NCI-H187 (cell line): ENCODE measurements at regions not wholly inside any gene's neighbourhood (a gene's known extent, or its start where the extent isn't known, plus 50 kb on each side); places are given as distances from the start of the nearest gene placed in this dataset.
"Not testable (repeated sequence)": the region's sequence is repeated elsewhere in the genome, so short reads cannot be mapped to it uniquely, and the experiment has no call there.

Source experiments
- DNase-seq, 2 experiments: peaks; one replicate each; lab custom pipeline; 2025; lab: John Stamatoyannopoulos, UW

GRCh38 chr5:62896121-62896893 lies 317.7 kb downstream of the LRRC70 start:
- no peak for DNase-seq

GRCh38 chr5:62886603-62887315 lies 308.1 kb downstream of the LRRC70 start:
- no peak for DNase-seq

DNA sequence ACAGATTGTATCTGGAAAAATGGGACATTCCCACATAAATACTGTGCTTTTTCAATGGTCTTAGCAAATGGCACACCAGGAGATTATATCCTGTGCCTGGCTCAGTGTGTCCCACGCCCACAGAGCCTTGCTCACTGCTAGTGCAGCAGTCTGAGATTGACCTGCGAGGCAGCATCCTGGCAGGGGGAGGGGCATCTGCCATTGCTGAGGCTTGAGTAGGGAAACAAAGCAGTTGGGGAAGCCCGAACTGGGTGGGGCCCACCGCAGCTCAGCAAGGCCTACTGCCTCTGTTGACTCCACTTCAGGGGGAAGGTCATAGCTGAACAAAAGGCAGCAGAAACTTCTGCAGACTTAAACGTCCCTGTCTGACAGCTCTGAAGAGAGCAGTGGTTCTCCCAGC lies 258.7 kb downstream of the LRRC70 start:
- DNase-seq, result not testable (repeated sequence)

GRCh38 chr5:62829604-62829986 lies 251.0 kb downstream of the LRRC70 start:
- DNase-seq, result no peak

GRCh38 chr5:62828742-62829603 lies 250.4 kb downstream of the LRRC70 start:
- DNase-seq, result no peak

GRCh38 chr5:62825623-62826220 lies 247.1 kb downstream of the LRRC70 start:
- no peak for DNase-seq

DNA sequence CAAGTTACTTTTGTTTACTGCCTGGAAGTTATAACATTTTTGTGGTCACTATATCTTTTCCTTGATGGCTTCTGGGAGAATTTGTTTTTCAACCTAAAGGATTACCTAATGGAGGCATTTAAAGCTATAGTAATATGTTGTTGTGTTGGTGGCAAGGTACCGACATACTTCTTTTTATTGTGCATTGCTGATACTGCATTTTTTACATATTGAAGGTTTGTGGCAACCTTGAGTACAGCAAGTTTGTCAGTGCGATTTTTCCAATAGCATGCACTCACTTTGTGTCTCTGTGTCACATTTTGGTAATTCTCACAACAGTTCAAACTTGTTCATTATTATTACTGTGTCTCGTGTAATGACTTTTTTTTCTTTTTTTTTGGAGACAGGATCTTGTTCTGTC lies 246.3 kb downstream of the LRRC70 start:
- DNase-seq, result no peak

- not testable (repeated sequence) for DNase-seq
Measured at GRCh38 chr5:62817043-62817442, 238.4 kb downstream of the LRRC70 start.

- no peak for DNase-seq
Measured at GRCh38 chr5:62814991-62815390, 236.4 kb downstream of the LRRC70 start.

- no peak for DNase-seq
Measured at GRCh38 chr5:62812621-62813255, 234.1 kb downstream of the LRRC70 start.

DNA sequence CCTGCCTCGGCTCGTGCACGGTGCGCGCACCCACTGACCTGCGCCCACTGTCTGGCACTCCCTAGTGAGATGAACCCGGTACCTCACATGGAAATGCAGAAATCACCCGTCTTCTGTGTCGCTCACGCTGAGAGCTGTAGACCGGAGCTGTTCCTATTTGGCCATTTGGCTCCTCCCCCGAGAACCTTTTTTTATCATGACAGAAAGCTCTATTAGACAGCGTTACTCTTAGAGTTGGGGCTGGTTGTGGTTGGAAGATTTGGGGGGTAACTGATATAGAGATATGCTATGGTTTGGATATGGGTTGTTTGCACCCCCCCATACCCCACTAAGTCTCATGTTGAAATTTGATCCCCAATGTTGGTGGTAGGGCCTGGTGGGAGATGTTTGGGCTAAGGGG lies 226.2 kb downstream of the LRRC70 start:
- not testable (repeated sequence) for DNase-seq

GRCh38 chr5:62795926-62796325 lies 217.3 kb downstream of the LRRC70 start:
- DNase-seq, result no peak

DNA sequence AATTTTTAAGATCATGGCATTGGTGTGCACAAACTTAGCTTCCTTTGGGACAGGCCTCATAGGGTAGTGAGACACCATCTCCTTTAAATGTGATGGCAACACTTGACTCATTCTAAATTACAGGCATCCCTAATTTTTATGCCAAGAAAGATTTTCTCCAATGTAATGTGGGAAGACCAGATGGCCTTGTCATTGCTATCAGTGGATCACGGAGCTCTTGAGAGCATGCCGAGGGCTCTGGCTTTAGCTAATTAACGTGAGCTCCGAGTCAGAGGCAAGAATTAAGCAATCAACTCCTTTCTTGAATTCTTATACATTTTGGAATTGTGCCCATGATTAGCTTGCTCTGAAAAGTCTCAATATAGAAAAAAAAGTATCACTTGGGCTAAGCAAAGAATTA lies 215.8 kb downstream of the LRRC70 start:
- no peak for DNase-seq

DNA sequence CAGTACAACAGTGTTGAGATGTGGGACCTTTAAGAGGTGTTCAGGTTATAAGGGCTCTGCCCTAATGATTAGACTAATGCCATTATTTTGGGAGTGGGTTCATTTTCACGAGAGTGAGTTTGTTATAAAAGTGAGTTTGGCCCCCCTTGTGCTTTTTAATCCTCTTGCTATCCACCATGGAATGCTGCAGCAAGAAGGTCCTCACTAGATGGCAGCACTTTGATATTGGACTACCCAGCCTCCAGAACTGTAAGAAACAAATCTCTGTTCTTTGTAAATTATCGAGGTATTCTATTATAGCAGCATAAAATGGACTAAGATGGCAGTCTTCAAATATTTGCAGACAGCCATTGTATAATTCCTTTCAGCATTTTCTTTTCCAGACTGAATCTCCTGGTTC lies 212.4 kb downstream of the LRRC70 start:
- no peak for DNase-seq

GRCh38 chr5:62790348-62790747 lies 211.7 kb downstream of the LRRC70 start:
- no peak for DNase-seq

DNA sequence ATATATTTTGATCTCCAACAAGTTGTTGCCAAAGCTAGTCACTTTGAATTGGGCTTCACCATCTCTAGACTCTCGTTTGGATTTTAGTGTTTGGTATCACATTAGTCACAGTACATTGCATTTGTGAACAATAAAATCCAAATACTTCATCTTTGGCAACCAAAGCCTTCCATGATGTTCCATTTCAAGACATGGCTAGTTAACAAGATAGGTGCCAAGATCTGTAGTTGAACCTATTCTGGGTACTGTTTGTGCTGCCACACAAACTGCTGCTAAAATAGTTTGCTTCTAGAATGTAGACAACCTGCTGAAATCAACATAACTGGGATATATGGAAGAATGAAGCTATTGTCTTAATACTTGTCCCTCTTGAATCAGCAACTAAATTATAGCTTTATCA lies 207.5 kb downstream of the LRRC70 start:
- DNase-seq, result no peak

- no peak for DNase-seq
Measured at GRCh38 chr5:62785588-62785987, 207.0 kb downstream of the LRRC70 start.

GRCh38 chr5:62783374-62784057 lies 204.9 kb downstream of the LRRC70 start:
- no peak for DNase-seq

DNA sequence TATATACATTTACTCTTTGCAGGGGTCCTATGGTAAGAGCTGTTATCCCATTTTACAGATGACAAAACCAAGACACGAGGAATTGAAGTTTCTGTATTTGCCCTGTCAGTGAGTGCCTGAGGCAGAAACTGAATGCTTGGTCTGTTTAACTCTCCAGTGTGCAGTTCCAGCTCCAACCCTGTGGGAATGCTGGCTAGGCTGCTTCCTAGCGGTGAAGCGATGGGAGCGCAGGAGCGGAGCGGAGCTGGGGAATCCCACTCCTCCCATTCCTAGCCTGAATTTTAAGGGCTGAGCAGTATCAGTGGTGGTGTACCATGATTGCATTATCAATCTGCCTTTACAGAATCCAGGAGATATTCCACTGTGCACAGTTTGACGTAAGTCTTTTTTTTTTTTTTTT lies 202.3 kb downstream of the LRRC70 start:
- no peak for DNase-seq

- DNase-seq, result no peak
Measured at GRCh38 chr5:62780230-62780629, 201.6 kb downstream of the LRRC70 start.

GRCh38 chr5:62779010-62779422 lies 200.4 kb downstream of the LRRC70 start:
- DNase-seq, result peak in 1 of 2 experiments; percentile 53
